CD14-positive monocyte (primary cell): ENCODE measurements at regions not wholly inside any gene's neighbourhood (a gene's known extent, or its start where the extent isn't known, plus 50 kb on each side); places are given as distances from the start of the nearest gene placed in this dataset.

Source experiments
- DNase-seq, 3 donors: peaks; one replicate each; pipeline ENCODE4 v3.0.0-alpha.2; 2011 to 2022
- H2AFZ ChIP-seq: 2 replicates; pipeline ENCODE4 v1.6.0; 2012; ENCODE audit warnings: mild to moderate bottlenecking, low read depth, low read length, inconsistent platforms; ENCODE audit not compliant: insufficient read depth, poor library complexity, severe bottlenecking
- H3K27ac ChIP-seq, 2 donors: 1 replicate in 1 of 2; 2 replicates in 1 of 2; pipeline ENCODE4 v1.5.1; 2012 to 2013; ENCODE audit warnings: low read length in 2 of 2, control low read depth in 1 of 2, inconsistent platforms in 1 of 2, low read depth in 1 of 2, mild to moderate bottlenecking in 1 of 2
- H3K27me3 ChIP-seq, 2 donors: one replicate each; pipeline versions ENCODE4 v1.6.0 to v1.6.1; 2011 to 2013; ENCODE audit warnings: low read length in 2 of 2; ENCODE audit not compliant: control insufficient read depth in 2 of 2, insufficient read depth in 2 of 2
- H3K36me3 ChIP-seq, 2 donors: replicated peaks in 1 of 2; 1 replicate in 1 of 2; 2 replicates in 1 of 2; pipeline versions ENCODE4 v1.5.1 to v1.6.1; 2012 to 2013; ENCODE audit warnings: low read length in 2 of 2, control low read depth in 1 of 2, inconsistent platforms in 1 of 2, mild to moderate bottlenecking in 1 of 2; ENCODE audit not compliant: insufficient read depth in 2 of 2, control insufficient read depth in 1 of 2
- H3K4me1 ChIP-seq, 2 donors: 1 replicate in 1 of 2; 2 replicates in 1 of 2; pipeline versions ENCODE4 v1.5.1 to v1.6.1; 2012 to 2013; ENCODE audit warnings: low read length in 2 of 2, control low read depth in 1 of 2, inconsistent platforms in 1 of 2, mild to moderate bottlenecking in 1 of 2, moderate library complexity in 1 of 2; ENCODE audit not compliant: insufficient read depth in 2 of 2, control insufficient read depth in 1 of 2
- H3K4me2 ChIP-seq: replicated peaks from 2 replicates; pipeline ENCODE3; 2012; ENCODE audit warnings: low read length, moderate library complexity, mild to moderate bottlenecking; ENCODE audit not compliant: poor library complexity, severe bottlenecking; ENCODE audit errors: extremely low read depth
- H3K4me3 ChIP-seq, 3 experiments: fragments of 200-600 bp in 1 of 3; sonication (generic) in 1 of 3; replicated peaks in 1 of 3; 1 replicate in 2 of 3; 2 replicates in 1 of 3; pipeline ENCODE4 v1.5.1; 2011 to 2013; ENCODE audit warnings: low read length in 3 of 3, mild to moderate bottlenecking in 3 of 3, control low read depth in 2 of 3, low read depth in 2 of 3, inconsistent platforms in 1 of 3, moderate library complexity in 1 of 3
- H3K79me2 ChIP-seq: 2 replicates; pipeline ENCODE4 v1.6.0; 2012; ENCODE audit warnings: mild to moderate bottlenecking, control low read depth, inconsistent platforms, low read length, moderate library complexity; ENCODE audit not compliant: insufficient read depth
- H3K9ac ChIP-seq: 2 replicates; pipeline ENCODE4 v1.6.0; 2017; ENCODE audit warnings: low read length, mild to moderate bottlenecking; ENCODE audit not compliant: insufficient read depth, poor library complexity, severe bottlenecking
- H3K9me3 ChIP-seq, 2 donors: replicated peaks in 1 of 2; 1 replicate in 1 of 2; 2 replicates in 1 of 2; pipeline versions ENCODE4 v1.5.1 to v1.6.1; 2012 to 2013; ENCODE audit warnings: low read length in 2 of 2, control low read depth in 1 of 2; ENCODE audit not compliant: control insufficient read depth in 1 of 2, insufficient read depth in 1 of 2
- H4K20me1 ChIP-seq: 2 replicates; pipeline ENCODE4 v1.6.0; 2012; ENCODE audit warnings: mild to moderate bottlenecking, low read length, control low read depth, moderate library complexity; ENCODE audit not compliant: insufficient read depth
- H3K27ac Mint-ChIP-seq, 7 donors: one replicate each; pipeline ENCODE4 v1.8.0; 2020; ENCODE audit warnings: mild to moderate bottlenecking in 7 of 7, mixed read lengths in 7 of 7, moderate library complexity in 6 of 7, inconsistent platforms in 2 of 7
- H3K27me3 Mint-ChIP-seq, 3 donors: one replicate each; pipeline ENCODE4 v1.8.0; 2021 to 2022; ENCODE audit warnings: low read depth in 3 of 3, mild to moderate bottlenecking in 3 of 3, mixed read lengths in 3 of 3, moderate library complexity in 3 of 3, inconsistent platforms in 1 of 3
- H3K36me3 Mint-ChIP-seq, 2 donors: one replicate each; pipeline ENCODE4 v1.8.0; 2020; ENCODE audit warnings: mixed read lengths in 2 of 2, inconsistent platforms in 1 of 2, mild to moderate bottlenecking in 1 of 2
- H3K4me1 Mint-ChIP-seq: one replicate; pipeline ENCODE4 v1.8.0; 2020; ENCODE audit warnings: mild to moderate bottlenecking, mixed read lengths
- H3K4me3 Mint-ChIP-seq, 2 donors: one replicate each; pipeline ENCODE4 v1.8.0; 2020; ENCODE audit warnings: mild to moderate bottlenecking in 2 of 2, mixed read lengths in 2 of 2, moderate library complexity in 1 of 2
- H3K9me3 Mint-ChIP-seq, 7 donors: one replicate each; pipeline ENCODE4 v1.8.0; 2020 to 2022; ENCODE audit warnings: mixed read lengths in 7 of 7, mild to moderate bottlenecking in 6 of 7, moderate library complexity in 6 of 7, inconsistent platforms in 2 of 7
- WGBS: methylation state at CpG from one replicate; pipeline ENCODE4 v1.1.5; 2013; ENCODE audit warnings: missing lambda C conversion rate; ENCODE audit not compliant: insufficient coverage; 5-methylcytosine and 5-hydroxymethylcytosine counted together
- intact Hi-C, 2 donors: fragments of 100-400 bp; cut with micrococcal nuclease; formaldehyde crosslinking; loops; one replicate each; pipeline versions ENCODE4 v1.15.0 to v1.15.1; 2023
- TF ChIP-seq, protein P1 (sequence below): fragments of 200-600 bp; IDR thresholded peaks from one replicate; pipeline ENCODE4 v1.8.0; 2022; ENCODE audit warnings: antibody characterized with exemption, mild to moderate bottlenecking

- no peak overlapping the region for H2AFZ ChIP-seq
- WGBS = no CpG with 5 or more reads among the region's 3 CpGs
- intact Hi-C loops = no loop called here
These were observed 74.5 kb upstream of the APC start for GRCh38 chr5:112663146-112663545.

GRCh38 chr5:112668016-112668415, 69.7 kb upstream of the APC start:
- peaks cover 0 to 2% of the 10 kb centered on the region in 2 donors for H3K27me3 ChIP-seq
- H3K4me3 ChIP-seq = no peak overlapping the region
- Mint-ChIP-seq H3K36me3 (no peaks in the 10 kb centered on the region), H3K4me3 (no peak overlapping the region), H3K27me3 (peaks cover 0 to 6% (median 2%) of the 10 kb centered on the region in 3 donors), H3K4me1 (no peaks in the 10 kb centered on the region), H3K9me3 (no peaks in the 10 kb centered on the region), H3K27ac (no peak overlapping the region)
- H3K36me3 ChIP-seq = no peaks in the 10 kb centered on the region
- DNase-seq = no peak
- TF ChIP-seq, protein P1, sequence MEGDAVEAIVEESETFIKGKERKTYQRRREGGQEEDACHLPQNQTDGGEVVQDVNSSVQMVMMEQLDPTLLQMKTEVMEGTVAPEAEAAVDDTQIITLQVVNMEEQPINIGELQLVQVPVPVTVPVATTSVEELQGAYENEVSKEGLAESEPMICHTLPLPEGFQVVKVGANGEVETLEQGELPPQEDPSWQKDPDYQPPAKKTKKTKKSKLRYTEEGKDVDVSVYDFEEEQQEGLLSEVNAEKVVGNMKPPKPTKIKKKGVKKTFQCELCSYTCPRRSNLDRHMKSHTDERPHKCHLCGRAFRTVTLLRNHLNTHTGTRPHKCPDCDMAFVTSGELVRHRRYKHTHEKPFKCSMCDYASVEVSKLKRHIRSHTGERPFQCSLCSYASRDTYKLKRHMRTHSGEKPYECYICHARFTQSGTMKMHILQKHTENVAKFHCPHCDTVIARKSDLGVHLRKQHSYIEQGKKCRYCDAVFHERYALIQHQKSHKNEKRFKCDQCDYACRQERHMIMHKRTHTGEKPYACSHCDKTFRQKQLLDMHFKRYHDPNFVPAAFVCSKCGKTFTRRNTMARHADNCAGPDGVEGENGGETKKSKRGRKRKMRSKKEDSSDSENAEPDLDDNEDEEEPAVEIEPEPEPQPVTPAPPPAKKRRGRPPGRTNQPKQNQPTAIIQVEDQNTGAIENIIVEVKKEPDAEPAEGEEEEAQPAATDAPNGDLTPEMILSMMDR = no peak
- H3K4me1 ChIP-seq = no peaks in the 10 kb centered on the region
- H4K20me1 ChIP-seq = no peaks in the 10 kb centered on the region
- intact Hi-C loops = no loop called here
- no peaks in the 10 kb centered on the region for H3K9me3 ChIP-seq
- no peaks in the 10 kb centered on the region for H3K79me2 ChIP-seq
- no CpG with 5 or more reads among the region's 4 CpGs for WGBS
- no peak overlapping the region for H3K27ac ChIP-seq
- no peak overlapping the region for H2AFZ ChIP-seq
- H3K4me2 ChIP-seq = no peak overlapping the region
- no peak overlapping the region for H3K9ac ChIP-seq

More at GRCh38 chr5:112663146-112663545, 74.5 kb upstream of the APC start:
- no peaks in the 10 kb centered on the region for H4K20me1 ChIP-seq
- Mint-ChIP-seq H3K36me3 (no peaks in the 10 kb centered on the region), H3K27ac (no peak overlapping the region), H3K27me3 (peaks cover 3 to 6% (median 6%) of the 10 kb centered on the region in 3 donors), H3K9me3 (peaks cover 0 to 13% (median 7%) of the 10 kb centered on the region in 7 donors), H3K4me3 (no peak overlapping the region), H3K4me1 (no peaks in the 10 kb centered on the region)
- DNase-seq = no peak
- no peaks in the 10 kb centered on the region for H3K27me3 ChIP-seq
- no peak overlapping the region for H3K4me3 ChIP-seq
- H3K79me2 ChIP-seq = no peaks in the 10 kb centered on the region
- no peak overlapping the region for H3K4me2 ChIP-seq
- TF ChIP-seq, protein P1 = no peak
- no peak overlapping the region for H3K27ac ChIP-seq
- no peaks in the 10 kb centered on the region for H3K4me1 ChIP-seq
- H3K9me3 ChIP-seq = no peaks in the 10 kb centered on the region
- no peak overlapping the region for H3K9ac ChIP-seq
- no peaks in the 10 kb centered on the region for H3K36me3 ChIP-seq
